H7 (cell line): ENCODE measurements at regions not wholly inside any gene's neighbourhood (a gene's known extent, or its start where the extent isn't known, plus 50 kb on each side); places are given as distances from the start of the nearest gene placed in this dataset.
"Not testable (repeated sequence)": the region's sequence is repeated elsewhere in the genome, so short reads cannot be mapped to it uniquely, and the experiment has no call there.

Experiments used
- DNase-seq: peaks from one replicate; pipeline ENCODE4 v3.0.0; 2012
- H3K27me3 ChIP-seq: 2 replicates; pipeline ENCODE4 v1.6.0; 2011; ENCODE audit warnings: mild to moderate bottlenecking, low read length; ENCODE audit not compliant: control insufficient read depth, insufficient read depth
- H3K36me3 ChIP-seq: replicated peaks from 2 replicates; pipeline ENCODE4 v1.5.1; 2011; ENCODE audit warnings: low read length; ENCODE audit not compliant: control insufficient read depth, insufficient read depth
- H3K4me3 ChIP-seq: 2 replicates; pipeline ENCODE4 v1.5.1; 2011; ENCODE audit warnings: low read depth, mild to moderate bottlenecking, control low read depth, low read length, moderate library complexity; ENCODE audit not compliant: insufficient read depth

DNA sequence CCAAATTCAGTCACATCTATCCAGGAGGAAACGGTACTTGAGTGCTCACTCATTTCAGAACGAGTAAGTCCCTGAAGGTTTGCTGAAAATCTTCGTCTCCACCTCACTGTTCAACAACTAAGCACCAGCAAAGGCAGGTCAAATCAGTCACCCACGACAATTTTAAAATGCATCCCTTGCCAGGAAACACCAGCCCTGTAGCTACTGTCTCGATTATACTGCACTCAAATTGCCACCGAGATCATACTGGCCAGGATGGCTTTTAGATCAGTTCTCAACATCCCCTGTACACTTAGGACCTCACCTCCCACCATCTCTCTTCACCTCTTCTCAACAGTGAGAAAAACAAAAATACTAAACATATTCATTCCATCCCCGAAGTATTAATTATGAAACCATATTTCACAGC is 298.6 kb downstream of the AGTPBP1 start:
- H3K4me3 ChIP-seq, result no peak overlapping the region
- no peaks in the 10 kb centered on the region for H3K27me3 ChIP-seq
- H3K36me3 ChIP-seq, result no peaks in the 10 kb centered on the region
- DNase-seq, result no peak

DNA sequence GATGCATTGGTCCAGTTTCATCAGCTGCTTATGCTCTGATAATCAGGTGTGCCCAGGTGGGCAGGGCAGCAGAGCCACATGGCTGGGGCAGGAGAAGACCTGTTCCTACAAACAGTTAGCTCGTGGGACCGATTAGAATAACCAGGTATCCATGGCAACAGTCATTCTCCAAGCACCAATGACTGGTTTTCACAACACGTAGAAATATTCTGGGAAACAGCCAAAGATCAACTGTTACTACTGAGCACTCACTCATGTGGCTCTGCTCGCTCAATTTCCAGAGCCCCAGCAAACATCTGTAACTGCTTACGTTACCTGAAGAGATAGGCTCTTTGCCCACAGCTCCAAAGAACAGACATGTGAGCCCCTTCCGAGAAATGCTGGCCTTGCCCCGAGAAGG is 302.0 kb downstream of the AGTPBP1 start:
- no peak for DNase-seq
- no peaks in the 10 kb centered on the region for H3K36me3 ChIP-seq
- no peaks in the 10 kb centered on the region for H3K27me3 ChIP-seq
- H3K4me3 ChIP-seq, result no peak overlapping the region

DNA sequence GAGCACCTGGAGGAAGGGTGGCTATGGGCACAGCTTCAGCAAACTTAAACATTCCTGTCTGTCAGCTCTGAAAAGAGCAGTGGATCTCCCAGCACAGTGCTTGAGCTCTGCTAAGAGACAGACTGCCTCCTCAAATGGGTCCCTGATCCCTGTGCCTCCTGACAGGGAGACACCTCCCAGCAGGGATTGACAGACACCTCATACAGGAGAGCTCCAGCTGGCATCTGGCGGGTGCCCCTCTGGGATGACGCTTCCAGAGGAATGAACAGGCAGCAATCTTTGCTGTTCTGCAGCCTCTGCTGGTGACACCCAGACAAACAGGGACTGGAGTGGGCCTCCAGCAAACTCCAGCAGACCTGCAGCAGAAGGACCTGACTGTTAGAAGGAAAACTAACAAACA is 307.8 kb downstream of the AGTPBP1 start:
- not testable (repeated sequence) for DNase-seq, H3K4me3 ChIP-seq, H3K27me3 ChIP-seq, H3K36me3 ChIP-seq

DNA sequence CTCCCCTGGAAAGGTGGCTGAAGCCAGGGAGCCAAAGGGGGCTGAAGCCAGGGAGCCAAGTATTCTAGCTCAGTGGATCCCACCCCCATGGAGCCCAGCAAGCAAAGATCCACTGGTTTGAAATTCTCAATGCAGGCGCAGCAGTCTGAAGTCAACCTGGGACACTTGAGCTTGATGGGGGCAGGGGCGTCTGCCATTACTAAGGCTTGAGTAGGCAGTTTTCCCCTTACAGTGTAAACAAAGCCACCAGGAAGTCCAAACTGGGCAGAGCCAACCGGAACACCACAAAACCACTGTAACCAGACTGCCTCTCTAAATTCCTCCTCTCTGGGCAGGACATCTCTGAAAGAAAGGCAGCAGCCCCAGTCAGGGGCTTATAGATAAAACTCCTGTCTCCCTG is 308.2 kb downstream of the AGTPBP1 start:
- not testable (repeated sequence) for H3K36me3 ChIP-seq, DNase-seq, H3K4me3 ChIP-seq, H3K27me3 ChIP-seq

DNA sequence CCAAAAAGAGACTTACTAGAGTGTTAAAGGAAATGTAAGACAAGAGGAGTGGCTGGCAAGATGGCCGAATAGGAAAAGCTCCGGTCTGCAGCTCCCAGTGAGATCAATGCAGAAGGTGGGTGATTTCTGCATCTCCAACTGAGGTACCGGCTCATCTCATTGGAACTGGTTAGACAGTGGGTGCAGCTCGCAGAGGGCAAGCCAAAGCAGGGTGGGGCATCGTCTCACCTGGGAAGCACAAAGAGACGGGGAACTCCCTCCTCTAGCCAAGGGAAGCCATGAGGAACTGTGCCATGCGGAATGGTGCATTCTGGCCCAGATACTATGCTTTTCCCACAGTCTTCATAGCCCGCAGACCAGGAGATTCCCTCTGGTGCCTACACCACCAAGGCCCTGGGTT is 308.7 kb downstream of the AGTPBP1 start:
- Histone ChIP-seq H3K27me3 (no peaks in the 10 kb centered on the region), H3K4me3 (no peak overlapping the region), H3K36me3 (no peaks in the 10 kb centered on the region)
- DNase-seq, result no peak

DNA sequence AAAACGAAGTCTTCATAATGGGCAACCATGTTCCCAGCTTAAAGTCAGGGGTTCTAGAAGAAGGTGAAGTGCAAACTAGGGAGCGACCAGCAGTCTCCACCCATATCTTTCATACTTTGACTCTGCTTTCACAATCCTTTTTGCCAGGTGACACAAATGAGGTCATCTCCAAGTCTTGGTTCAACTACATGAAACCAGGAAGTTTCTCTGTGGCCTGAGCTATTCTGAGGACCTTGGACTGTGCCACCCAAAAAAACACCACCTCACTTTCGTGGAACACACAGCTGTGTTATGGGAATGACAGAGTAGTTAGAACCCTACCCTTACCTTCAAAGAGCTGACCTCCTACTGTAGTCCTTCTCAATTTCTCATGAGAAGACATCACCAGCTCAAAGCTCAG is 309.2 kb downstream of the AGTPBP1 start:
- DNase-seq, result no peak
- Histone ChIP-seq H3K36me3 (no peaks in the 10 kb centered on the region), H3K27me3 (no peaks in the 10 kb centered on the region), H3K4me3 (no peak overlapping the region)

DNA sequence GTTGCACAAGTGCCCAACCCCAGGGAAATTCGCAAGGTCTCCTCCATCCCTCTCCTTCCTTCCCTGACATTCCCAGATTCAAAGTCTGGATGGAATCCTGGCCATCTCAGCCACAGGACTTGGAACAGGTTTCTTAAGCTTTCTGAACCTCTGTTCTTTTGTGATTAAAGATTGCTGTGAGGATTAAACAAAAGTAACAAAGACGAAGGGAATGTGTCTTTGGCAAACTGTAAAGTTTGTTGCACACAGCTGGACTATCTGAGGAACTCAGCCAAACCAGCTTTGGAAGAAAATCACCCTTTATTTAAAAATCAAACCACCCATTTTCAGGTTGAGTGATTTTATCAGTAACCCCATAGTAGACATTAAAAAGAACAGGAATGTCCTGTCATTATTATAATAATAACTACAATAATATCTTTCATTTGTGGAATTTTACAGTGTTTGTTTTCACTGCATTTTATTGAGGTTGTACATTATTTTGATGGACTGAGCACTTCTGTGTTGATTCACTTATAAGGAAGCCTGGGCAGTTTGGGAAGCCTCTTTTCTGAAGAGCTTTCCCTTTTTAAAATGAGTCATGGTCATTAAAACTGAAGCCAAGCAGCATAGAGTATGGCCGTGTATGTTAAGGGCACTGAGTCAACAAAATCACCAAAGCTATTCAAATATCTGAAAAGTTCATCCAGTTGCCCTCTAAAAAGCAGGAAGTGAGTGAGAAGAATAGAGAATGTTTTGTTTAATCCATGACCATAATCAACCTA is 310.2 kb downstream of the AGTPBP1 start:
- no peaks in the 10 kb centered on the region for H3K36me3 ChIP-seq
- no peak overlapping the region for H3K4me3 ChIP-seq
- DNase-seq, result no peak
- H3K27me3 ChIP-seq, result no peaks in the 10 kb centered on the region

DNA sequence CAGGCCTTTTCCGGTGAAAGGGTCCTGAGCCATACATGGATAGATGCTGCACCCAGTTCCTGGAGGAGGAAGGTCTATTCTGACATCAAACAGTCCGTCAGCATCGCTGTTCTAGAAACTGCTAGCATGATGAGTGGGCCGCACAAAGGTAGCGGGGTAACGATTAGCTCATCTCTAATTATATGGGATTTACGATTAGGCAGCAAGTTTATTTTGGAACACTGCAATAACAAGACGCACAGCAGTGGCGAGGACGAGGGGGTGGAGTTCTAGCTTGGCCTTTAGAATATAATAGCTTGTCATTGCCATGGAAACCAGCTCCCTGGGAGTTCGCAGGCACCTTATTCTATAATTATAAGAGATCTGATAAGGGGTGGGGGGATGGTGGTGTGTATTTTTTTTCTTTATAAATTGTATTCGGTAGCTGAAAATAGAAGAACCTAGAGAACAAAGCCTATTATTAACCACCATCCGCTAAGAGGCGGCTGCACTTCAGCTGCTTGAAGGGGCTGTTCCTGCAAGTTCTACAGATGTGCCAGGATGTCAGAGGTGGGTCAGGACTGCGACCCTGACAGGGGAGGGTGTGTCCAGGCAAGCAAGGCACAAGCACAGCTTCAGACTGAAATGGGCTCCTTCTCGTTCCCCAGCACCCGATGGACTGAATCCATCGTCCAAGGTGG is 311.0 kb downstream of the AGTPBP1 start:
- no peak for DNase-seq
- Histone ChIP-seq H3K36me3 (no peaks in the 10 kb centered on the region), H3K4me3 (no peak overlapping the region), H3K27me3 (no peaks in the 10 kb centered on the region)

DNA sequence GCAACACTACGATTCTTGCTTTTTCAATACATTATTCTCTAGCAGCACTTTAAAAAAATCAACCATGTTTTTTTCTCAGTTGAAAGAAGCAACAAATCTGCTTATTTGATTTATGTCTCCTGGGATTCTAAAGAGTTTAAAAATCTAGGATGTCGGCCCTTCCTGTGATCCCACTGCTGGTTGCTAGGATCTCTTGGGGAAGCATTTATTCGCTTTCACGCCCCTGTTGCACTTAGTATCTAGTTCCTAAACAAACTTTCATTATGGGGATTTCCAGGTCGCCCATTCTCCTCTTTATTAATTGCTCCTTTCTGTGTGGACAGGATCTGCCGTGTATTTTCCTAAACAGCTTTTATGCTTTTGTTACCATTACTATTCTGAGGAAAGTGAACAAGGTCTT is 313.5 kb downstream of the AGTPBP1 start:
- Histone ChIP-seq H3K4me3 (no peak overlapping the region), H3K27me3 (no peaks in the 10 kb centered on the region), H3K36me3 (no peaks in the 10 kb centered on the region)
- DNase-seq, result no peak

DNA sequence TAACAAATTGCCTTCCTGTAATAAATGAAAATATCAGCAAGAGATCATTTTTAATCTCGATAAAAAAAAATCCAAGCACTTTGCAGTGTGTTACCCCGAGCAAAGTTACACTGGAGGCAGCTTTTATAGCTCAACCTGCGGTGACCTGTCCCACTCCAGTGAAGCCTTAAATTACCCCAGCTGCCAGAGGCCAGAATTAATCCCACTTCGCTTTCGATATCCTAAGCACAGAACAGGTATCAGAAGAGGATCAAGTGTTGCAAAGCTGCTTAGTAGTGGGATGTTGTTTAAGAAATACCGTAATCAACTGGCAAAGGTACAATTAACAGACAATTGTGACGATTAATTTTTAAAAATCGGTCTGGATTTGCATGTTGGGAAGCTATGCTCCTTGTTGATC is 314.0 kb downstream of the AGTPBP1 start:
- DNase-seq, result no peak
- Histone ChIP-seq H3K4me3 (no peak overlapping the region), H3K36me3 (no peaks in the 10 kb centered on the region), H3K27me3 (no peaks in the 10 kb centered on the region)

DNA sequence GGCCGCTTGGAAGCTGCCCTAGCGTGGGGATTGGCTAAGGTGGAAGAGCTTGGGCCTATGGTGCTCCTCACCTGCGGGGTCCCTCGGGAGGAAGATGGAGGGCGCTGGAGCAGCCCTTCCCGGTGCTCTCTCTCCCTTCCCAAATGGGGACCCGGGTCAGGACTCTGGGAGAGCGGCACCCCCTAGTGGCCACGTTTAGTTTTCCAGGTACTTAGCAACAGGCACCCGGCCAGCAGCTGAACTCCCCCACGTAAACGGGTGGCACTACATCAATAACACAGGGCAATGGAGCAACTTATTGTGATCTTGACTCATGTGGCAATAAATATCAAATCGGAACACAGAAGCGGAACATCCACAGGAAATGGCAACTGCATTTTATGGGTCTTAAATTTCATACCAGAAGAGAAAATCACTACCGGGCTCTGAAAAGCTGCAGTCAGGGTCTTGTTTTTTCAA is 316.6 kb downstream of the AGTPBP1 start:
- Histone ChIP-seq H3K27me3 (no peaks in the 10 kb centered on the region), H3K36me3 (no peaks in the 10 kb centered on the region), H3K4me3 (no peak overlapping the region)
- peak; percentile 80 for DNase-seq

DNA sequence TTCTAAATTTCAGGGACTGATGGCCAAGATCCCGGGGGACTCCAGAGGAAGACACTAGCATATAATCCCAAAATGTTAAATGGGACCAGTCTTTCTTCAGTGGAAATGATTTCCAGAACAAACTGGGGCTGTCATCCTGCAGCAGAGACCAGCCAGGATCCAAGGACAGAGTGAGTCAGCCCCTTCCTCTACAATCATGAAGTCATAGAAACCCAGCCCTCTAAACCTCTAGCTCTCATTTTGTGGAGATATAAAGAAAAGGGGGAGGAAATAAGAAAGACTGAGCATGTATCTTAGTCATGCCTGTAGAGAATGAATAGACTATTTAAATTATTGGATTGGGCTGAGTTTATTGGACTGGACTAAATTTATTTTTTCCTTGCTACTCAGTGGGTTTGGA is 318.3 kb downstream of the AGTPBP1 start:
- H3K36me3 ChIP-seq, result no peaks in the 10 kb centered on the region
- DNase-seq, result no peak
- H3K4me3 ChIP-seq, result no peak overlapping the region
- no peaks in the 10 kb centered on the region for H3K27me3 ChIP-seq

DNA sequence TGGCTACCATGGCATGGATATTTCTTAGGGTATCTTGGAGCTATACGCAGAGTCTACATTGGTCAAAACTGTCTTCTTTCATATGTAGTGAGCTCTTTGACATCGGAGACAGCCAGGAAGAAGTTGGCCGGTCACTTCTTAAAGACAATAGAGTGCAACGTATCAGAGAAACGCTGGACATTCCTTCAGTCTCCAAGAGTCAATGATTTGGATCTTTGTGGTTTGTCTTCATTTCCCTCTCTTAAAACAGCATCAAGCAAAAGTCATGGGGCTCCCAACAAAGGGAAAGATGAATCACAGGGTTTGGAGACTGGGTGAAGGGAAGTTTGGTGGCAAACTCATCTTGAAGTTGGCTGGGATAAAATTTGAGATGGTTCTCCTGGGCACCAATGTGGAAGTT is 320.1 kb downstream of the AGTPBP1 start:
- Histone ChIP-seq H3K27me3 (no peaks in the 10 kb centered on the region), H3K36me3 (no peaks in the 10 kb centered on the region), H3K4me3 (no peak overlapping the region)
- no peak for DNase-seq

DNA sequence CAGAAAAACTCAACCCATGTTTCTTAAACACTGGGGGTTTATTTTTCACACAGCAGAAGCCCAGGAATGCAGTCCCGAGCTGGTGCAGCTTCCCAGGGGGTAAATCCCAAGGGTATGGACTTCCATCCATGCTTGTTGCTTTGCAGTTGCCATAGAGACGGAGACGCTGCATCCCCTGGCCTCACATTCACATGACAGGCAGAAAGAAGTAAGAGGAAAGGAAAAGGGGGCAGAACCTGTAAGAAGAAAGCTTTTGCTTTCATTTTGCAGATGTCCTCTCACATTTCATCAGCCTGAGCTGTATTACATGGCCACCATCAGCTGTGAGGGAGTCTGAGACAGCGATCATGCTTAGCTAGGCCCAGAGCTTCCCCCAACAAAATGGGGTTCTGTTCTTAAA is 321.0 kb downstream of the AGTPBP1 start:
- DNase-seq, result peak; percentile 60
- H3K4me3 ChIP-seq, result no peak overlapping the region
- no peaks in the 10 kb centered on the region for H3K27me3 ChIP-seq
- no peaks in the 10 kb centered on the region for H3K36me3 ChIP-seq

DNA sequence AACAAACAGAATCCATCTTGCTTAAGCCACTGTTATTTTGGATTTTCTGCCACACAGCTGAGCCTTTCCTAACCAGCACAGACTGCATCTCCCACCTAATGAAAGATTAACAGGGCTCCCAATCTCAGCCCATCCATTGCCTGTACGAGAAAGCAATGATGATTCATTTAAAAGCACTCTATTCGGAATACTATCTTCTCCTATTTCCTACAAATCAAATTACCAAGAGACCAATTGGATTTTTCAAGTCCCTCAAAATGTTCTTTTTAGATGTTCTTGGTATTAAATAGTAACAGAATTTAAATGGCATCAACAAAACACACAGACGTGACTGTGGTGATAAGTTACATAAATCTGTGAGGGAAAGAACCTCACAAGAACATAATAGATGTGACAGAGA is 324.1 kb downstream of the AGTPBP1 start:
- H3K4me3 ChIP-seq, result no peak overlapping the region
- no peaks in the 10 kb centered on the region for H3K36me3 ChIP-seq
- DNase-seq, result no peak
- H3K27me3 ChIP-seq, result no peaks in the 10 kb centered on the region
